ENCODE measurements at regions not wholly inside any gene's neighbourhood (a gene's known extent, or its start where the extent isn't known, plus 50 kb on each side); places are given as distances from the start of the nearest gene placed in this dataset.

DNA sequence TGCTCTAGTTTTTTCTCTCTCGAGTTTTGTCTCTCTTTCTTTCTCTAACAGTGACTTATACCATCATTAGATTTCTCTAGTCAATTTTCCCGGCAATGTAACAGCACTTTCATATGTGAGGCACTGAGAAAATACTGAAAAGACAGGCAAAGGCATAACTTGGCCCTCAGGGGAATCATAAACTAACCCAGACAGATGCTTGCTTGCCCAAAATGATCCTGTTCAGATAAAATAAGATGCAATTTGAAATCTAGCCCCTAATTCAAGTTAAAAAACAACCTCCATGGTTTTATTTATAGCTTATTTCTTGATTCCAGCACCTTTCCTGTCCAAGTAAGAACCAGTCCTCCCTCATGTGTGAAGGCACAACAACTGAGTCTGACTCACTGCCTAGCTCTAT lies 294.6 kb downstream of the GAS1 start:
- FAIRE-seq = no peak
- H3K27me3 ChIP-seq (ENCODE audit: control insufficient read depth in 1 of 2, insufficient read depth in 2 of 2, low read length in 2 of 2) = no peaks in the 10 kb centered on the region
- intact Hi-C loops (cut with micrococcal nuclease; ENCODE audit: unreplicated experiment) = no loop called here
- H3K4me2 ChIP-seq (ENCODE audit: low read depth, low read length) = no peak overlapping the region
- no peak for DNase-seq (ENCODE audit: low spot score)
- H3K27ac ChIP-seq (ENCODE audit: extremely low read length, insufficient read depth, low read length) = no peak overlapping the region
- POLR2A ChIA-PET = no interaction called here
- BruUV-seq (replicated peaks) = no TSS peak
- H3K36me3 ChIP-seq (replicated peaks in 1 of 2; ENCODE audit: control insufficient read depth in 1 of 2, insufficient read depth in 2 of 2, low read length in 2 of 2) = no peaks in the 10 kb centered on the region
- no peak overlapping the region for H3K4me3 ChIP-seq (replicated peaks in 1 of 3; ENCODE audit: insufficient read depth in 1 of 3, low read depth in 2 of 3, low read length in 3 of 3)
- H2AFZ ChIP-seq (ENCODE audit: low read length) = no peak overlapping the region
- H4K20me1 ChIP-seq (ENCODE audit: insufficient read depth, low read length) = 0 out of 2 replicates have a peak, but pooled peaks cover 3% of the 10 kb centered on the region
- CTCF ChIA-PET (ENCODE audit: low intra/inter-chr PET ratio, low total read pairs) = no interaction called here
- in situ Hi-C loops (cut with HindIII; ENCODE audit: extremely low pct_ligation_motif_present, low pct_unique_long_range_greater_than_20kb) = no loop called here
- no peak for ATAC-seq
- H3K9ac ChIP-seq (ENCODE audit: insufficient read depth, low read depth, low read length) = no peak overlapping the region
- H3K79me2 ChIP-seq (ENCODE audit: insufficient read depth, low read length) = no peaks in the 10 kb centered on the region
- TF ChIP-seq IRF1 (CRISPR knock-in tag; IDR thresholded peaks at IDR 0.05; ENCODE audit: low read depth) (no peak), HNF4G (IDR thresholded peaks at IDR 0.05; ENCODE audit: borderline replicate concordance, low read depth, low read length) (no peak), HNF4G (CRISPR knock-in tag; IDR thresholded peaks at IDR 0.05; ENCODE audit: borderline replicate concordance, low read depth) (no peak), ZNF280B (CRISPR knock-in tag; IDR thresholded peaks at IDR 0.05; ENCODE audit: borderline replicate concordance) (no peak)
- no peaks in the 10 kb centered on the region for H3K4me1 ChIP-seq (ENCODE audit: insufficient read depth, low read length)
- no peaks in the 10 kb centered on the region for H3K9me3 ChIP-seq (ENCODE audit: low read length)
- WGBS (ENCODE audit: low lambda C conversion rate) = 3% methylated on average over 2 of the region's 2 CpGs

- no peak for FAIRE-seq
Measured at GRCh38 chr9:86649913-86650312, 295.7 kb upstream of the TUT7 start.

More at GRCh38 chr9:86649913-86650312, 295.7 kb upstream of the TUT7 start:
- H2AFZ ChIP-seq (ENCODE audit: low read length) = no peak overlapping the region
- H3K4me2 ChIP-seq (ENCODE audit: low read depth, low read length) = no peak overlapping the region
- ChIA-PET CTCF (ENCODE audit: low intra/inter-chr PET ratio, low total read pairs) (no interaction called here), POLR2A (no interaction called here)
- intact Hi-C loops (cut with micrococcal nuclease; ENCODE audit: unreplicated experiment) = no loop called here
- TF ChIP-seq E2F5 (CRISPR knock-in tag; conservative IDR thresholded peaks at IDR 0.05) (no peak), ZNF317 (CRISPR knock-in tag; IDR thresholded peaks at IDR 0.05) (no peak), ZNF282 (IDR thresholded peaks at IDR 0.05; ENCODE audit: partially characterized antibody) (no peak), HNRNPK (IDR thresholded peaks at IDR 0.05; ENCODE audit: low read depth, low read length, poor library complexity, severe bottlenecking) (no peak), ATRX (CRISPR knock-in tag; IDR thresholded peaks at IDR 0.05; ENCODE audit: borderline replicate concordance) (no peak), MED1 (CRISPR knock-in tag; IDR thresholded peaks at IDR 0.05) (no peak), ZNF274 (CRISPR knock-in tag; IDR thresholded peaks at IDR 0.05) (no peak), ZNF749 (CRISPR knock-in tag; IDR thresholded peaks at IDR 0.05; ENCODE audit: borderline replicate concordance) (no peak), HHEX (CRISPR knock-in tag; IDR thresholded peaks at IDR 0.05) (no peak)
- TF ChIP-seq, protein P1, sequence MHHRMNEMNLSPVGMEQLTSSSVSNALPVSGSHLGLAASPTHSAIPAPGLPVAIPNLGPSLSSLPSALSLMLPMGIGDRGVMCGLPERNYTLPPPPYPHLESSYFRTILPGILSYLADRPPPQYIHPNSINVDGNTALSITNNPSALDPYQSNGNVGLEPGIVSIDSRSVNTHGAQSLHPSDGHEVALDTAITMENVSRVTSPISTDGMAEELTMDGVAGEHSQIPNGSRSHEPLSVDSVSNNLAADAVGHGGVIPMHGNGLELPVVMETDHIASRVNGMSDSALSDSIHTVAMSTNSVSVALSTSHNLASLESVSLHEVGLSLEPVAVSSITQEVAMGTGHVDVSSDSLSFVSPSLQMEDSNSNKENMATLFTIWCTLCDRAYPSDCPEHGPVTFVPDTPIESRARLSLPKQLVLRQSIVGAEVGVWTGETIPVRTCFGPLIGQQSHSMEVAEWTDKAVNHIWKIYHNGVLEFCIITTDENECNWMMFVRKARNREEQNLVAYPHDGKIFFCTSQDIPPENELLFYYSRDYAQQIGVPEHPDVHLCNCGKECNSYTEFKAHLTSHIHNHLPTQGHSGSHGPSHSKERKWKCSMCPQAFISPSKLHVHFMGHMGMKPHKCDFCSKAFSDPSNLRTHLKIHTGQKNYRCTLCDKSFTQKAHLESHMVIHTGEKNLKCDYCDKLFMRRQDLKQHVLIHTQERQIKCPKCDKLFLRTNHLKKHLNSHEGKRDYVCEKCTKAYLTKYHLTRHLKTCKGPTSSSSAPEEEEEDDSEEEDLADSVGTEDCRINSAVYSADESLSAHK (CRISPR knock-in tag; IDR thresholded peaks at IDR 0.05; ENCODE audit: borderline replicate concordance) = no peak
- H3K9me3 ChIP-seq (ENCODE audit: low read length) = no peaks in the 10 kb centered on the region
- in situ Hi-C loops (cut with HindIII; ENCODE audit: extremely low pct_ligation_motif_present, low pct_unique_long_range_greater_than_20kb) = no loop called here
- H3K9ac ChIP-seq (ENCODE audit: insufficient read depth, low read depth, low read length) = no peak overlapping the region
- no peak overlapping the region for H3K4me3 ChIP-seq (replicated peaks in 1 of 3; ENCODE audit: insufficient read depth in 1 of 3, low read depth in 2 of 3, low read length in 3 of 3)
- H3K79me2 ChIP-seq (ENCODE audit: insufficient read depth, low read length) = no peaks in the 10 kb centered on the region
- no peaks in the 10 kb centered on the region for H4K20me1 ChIP-seq (ENCODE audit: insufficient read depth, low read length)
- H3K27ac ChIP-seq (ENCODE audit: extremely low read length, insufficient read depth, low read length) = no peak overlapping the region
- no peaks in the 10 kb centered on the region for H3K4me1 ChIP-seq (ENCODE audit: insufficient read depth, low read length)
- ATAC-seq = no peak
- no TSS peak for BruUV-seq (replicated peaks)
- no peaks in the 10 kb centered on the region for H3K27me3 ChIP-seq (ENCODE audit: control insufficient read depth in 1 of 2, insufficient read depth in 2 of 2, low read length in 2 of 2)
- whole genome bisulfite sequencing (ENCODE audit: low lambda C conversion rate) = 40% methylated on average over 4 of the region's 4 CpGs
- DNase-seq (ENCODE audit: low spot score) = no peak
- H3K36me3 ChIP-seq (replicated peaks in 1 of 2; ENCODE audit: control insufficient read depth in 1 of 2, insufficient read depth in 2 of 2, low read length in 2 of 2) = no peaks in the 10 kb centered on the region

Data from HepG2 (cell line).